ENCODE measurements at regions not wholly inside any gene's neighbourhood (a gene's known extent, or its start where the extent isn't known, plus 50 kb on each side); places are given as distances from the start of the nearest gene placed in this dataset.

DNA sequence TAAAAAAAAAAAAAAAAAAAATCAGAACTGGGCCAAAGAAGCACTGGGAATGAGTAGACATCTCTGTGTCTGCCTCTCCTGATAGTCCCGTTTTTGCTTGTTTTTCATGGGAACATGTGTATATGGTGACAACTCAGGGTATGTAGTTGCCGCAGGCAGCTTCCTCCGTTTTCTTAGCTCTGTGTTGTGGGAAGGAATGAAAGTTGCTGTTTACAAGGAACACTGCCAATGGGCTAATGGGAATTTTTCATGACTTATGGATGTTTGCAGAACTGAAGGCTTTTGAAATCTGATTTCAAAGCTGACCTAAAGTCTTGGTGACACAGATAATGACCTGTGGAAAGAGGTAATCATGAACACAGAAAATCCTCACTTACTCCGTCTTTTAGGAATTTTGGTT, 146.4 kb upstream of the BTG1 start (continued):
- TF ChIP-seq ZNF10 (tag by site-specific recombination; IDR thresholded peaks at IDR 0.05) = no peak
- TF ChIP-seq KLF1 (tag by site-specific recombination; IDR thresholded peaks at IDR 0.05) = no peak
- TF ChIP-seq ZBTB20 (tag by site-specific recombination; IDR thresholded peaks at IDR 0.05) = no peak
- TF ChIP-seq, protein P1, sequence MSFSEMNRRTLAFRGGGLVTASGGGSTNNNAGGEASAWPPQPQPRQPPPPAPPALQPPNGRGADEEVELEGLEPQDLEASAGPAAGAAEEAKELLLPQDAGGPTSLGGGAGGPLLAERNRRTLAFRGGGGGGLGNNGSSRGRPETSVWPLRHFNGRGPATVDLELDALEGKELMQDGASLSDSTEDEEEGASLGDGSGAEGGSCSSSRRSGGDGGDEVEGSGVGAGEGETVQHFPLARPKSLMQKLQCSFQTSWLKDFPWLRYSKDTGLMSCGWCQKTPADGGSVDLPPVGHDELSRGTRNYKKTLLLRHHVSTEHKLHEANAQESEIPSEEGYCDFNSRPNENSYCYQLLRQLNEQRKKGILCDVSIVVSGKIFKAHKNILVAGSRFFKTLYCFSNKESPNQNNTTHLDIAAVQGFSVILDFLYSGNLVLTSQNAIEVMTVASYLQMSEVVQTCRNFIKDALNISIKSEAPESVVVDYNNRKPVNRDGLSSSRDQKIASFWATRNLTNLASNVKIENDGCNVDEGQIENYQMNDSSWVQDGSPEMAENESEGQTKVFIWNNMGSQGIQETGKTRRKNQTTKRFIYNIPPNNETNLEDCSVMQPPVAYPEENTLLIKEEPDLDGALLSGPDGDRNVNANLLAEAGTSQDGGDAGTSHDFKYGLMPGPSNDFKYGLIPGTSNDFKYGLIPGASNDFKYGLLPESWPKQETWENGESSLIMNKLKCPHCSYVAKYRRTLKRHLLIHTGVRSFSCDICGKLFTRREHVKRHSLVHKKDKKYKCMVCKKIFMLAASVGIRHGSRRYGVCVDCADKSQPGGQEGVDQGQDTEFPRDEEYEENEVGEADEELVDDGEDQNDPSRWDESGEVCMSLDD (tag by site-specific recombination; IDR thresholded peaks at IDR 0.05) = no peak
- no peak for TF ChIP-seq ZNF202 (tag by site-specific recombination; IDR thresholded peaks at IDR 0.05; ENCODE audit: borderline replicate concordance)
- TF ChIP-seq ZNF302 (tag by site-specific recombination; IDR thresholded peaks at IDR 0.05; ENCODE audit: low read depth) = no peak

DNA sequence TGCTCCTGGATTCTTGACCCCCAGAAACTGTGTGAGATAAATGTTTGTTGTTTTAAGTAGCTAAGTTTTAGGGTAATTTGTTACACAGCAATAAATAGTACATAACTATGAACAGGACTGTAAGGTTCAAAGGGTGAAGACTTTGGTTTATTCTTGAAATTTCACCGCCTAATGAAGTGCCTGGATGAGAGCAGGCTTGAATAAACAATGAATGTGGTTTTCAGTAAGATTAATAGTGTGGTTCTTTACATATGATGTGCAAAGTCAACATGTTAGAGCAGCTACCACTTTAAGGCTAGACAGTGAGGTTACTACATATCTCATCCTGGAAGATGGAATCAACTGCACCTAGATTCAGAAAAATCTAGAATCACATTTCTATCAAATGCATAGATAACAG, 145.2 kb upstream of the BTG1 start:
- CTCF ChIA-PET = no interaction called here
- H3K36me3 ChIP-seq (ENCODE audit: control insufficient read depth in 2 of 2, insufficient read depth in 1 of 2, low read length in 2 of 2) = no peaks in the 10 kb centered on the region
- no peaks in the 10 kb centered on the region for H3K4me1 ChIP-seq (ENCODE audit: control insufficient read depth, insufficient read depth, low read length)
- POLR2A ChIA-PET = no interaction called here
- H3K4me3 ChIP-seq (ENCODE audit: low read depth, low read length) = no peak overlapping the region
- no peaks in the 10 kb centered on the region for H3K9me3 ChIP-seq (ENCODE audit: control insufficient read depth, insufficient read depth, low read depth, low read length)
- TF ChIP-seq KLF8 (tag by site-specific recombination; IDR thresholded peaks at IDR 0.05) (no peak), ZNF600 (tag by site-specific recombination; IDR thresholded peaks at IDR 0.05) (no peak), ZNF623 (tag by site-specific recombination; IDR thresholded peaks at IDR 0.05) (no peak), ZNF596 (tag by site-specific recombination; IDR thresholded peaks at IDR 0.05) (no peak), ZNF266 (tag by site-specific recombination; IDR thresholded peaks at IDR 0.05; ENCODE audit: low read depth) (no peak), ZNF391 (tag by site-specific recombination; IDR thresholded peaks at IDR 0.05; ENCODE audit: borderline replicate concordance, low read depth) (no peak), WT1 (tag by site-specific recombination; IDR thresholded peaks at IDR 0.05) (no peak), ZNF24 (tag by site-specific recombination; IDR thresholded peaks at IDR 0.05) (no peak), ZNF530 (tag by site-specific recombination; IDR thresholded peaks at IDR 0.05; ENCODE audit: low read depth) (no peak), ZNF132 (tag by site-specific recombination; IDR thresholded peaks at IDR 0.05; ENCODE audit: borderline replicate concordance) (no peak), MYNN (tag by site-specific recombination; IDR thresholded peaks at IDR 0.05; ENCODE audit: borderline replicate concordance) (no peak), ZNF169 (tag by site-specific recombination; IDR thresholded peaks at IDR 0.05) (no peak)
- TF ChIP-seq, protein P2, sequence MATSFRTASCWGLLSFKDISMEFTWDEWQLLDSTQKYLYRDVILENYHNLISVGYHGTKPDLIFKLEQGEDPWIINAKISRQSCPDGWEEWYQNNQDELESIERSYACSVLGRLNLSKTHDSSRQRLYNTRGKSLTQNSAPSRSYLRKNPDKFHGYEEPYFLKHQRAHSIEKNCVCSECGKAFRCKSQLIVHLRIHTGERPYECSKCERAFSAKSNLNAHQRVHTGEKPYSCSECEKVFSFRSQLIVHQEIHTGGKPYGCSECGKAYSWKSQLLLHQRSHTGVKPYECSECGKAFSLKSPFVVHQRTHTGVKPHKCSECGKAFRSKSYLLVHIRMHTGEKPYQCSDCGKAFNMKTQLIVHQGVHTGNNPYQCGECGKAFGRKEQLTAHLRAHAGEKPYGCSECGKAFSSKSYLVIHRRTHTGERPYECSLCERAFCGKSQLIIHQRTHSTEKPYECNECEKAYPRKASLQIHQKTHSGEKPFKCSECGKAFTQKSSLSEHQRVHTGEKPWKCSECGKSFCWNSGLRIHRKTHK (tag by site-specific recombination; IDR thresholded peaks at IDR 0.05) = no peak
- TF ChIP-seq, protein P3, sequence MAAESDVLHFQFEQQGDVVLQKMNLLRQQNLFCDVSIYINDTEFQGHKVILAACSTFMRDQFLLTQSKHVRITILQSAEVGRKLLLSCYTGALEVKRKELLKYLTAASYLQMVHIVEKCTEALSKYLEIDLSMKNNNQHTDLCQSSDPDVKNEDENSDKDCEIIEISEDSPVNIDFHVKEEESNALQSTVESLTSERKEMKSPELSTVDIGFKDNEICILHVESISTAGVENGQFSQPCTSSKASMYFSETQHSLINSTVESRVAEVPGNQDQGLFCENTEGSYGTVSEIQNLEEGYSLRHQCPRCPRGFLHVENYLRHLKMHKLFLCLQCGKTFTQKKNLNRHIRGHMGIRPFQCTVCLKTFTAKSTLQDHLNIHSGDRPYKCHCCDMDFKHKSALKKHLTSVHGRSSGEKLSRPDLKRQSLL (tag by site-specific recombination; IDR thresholded peaks at IDR 0.05) = no peak
- TF ChIP-seq, protein P4, sequence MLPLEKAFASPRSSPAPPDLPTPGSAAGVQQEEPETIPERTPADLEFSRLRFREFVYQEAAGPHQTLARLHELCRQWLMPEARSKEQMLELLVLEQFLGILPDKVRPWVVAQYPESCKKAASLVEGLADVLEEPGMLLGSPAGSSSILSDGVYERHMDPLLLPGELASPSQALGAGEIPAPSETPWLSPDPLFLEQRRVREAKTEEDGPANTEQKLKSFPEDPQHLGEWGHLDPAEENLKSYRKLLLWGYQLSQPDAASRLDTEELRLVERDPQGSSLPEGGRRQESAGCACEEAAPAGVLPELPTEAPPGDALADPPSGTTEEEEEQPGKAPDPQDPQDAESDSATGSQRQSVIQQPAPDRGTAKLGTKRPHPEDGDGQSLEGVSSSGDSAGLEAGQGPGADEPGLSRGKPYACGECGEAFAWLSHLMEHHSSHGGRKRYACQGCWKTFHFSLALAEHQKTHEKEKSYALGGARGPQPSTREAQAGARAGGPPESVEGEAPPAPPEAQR (tag by site-specific recombination; IDR thresholded peaks at IDR 0.05) = no peak
- H3K27ac ChIP-seq (ENCODE audit: extremely low read depth, low read depth, low read length) = no peak overlapping the region
